ENCODE measurements at regions not wholly inside any gene's neighbourhood (a gene's known extent, or its start where the extent isn't known, plus 50 kb on each side); places are given as distances from the start of the nearest gene placed in this dataset.

DNA sequence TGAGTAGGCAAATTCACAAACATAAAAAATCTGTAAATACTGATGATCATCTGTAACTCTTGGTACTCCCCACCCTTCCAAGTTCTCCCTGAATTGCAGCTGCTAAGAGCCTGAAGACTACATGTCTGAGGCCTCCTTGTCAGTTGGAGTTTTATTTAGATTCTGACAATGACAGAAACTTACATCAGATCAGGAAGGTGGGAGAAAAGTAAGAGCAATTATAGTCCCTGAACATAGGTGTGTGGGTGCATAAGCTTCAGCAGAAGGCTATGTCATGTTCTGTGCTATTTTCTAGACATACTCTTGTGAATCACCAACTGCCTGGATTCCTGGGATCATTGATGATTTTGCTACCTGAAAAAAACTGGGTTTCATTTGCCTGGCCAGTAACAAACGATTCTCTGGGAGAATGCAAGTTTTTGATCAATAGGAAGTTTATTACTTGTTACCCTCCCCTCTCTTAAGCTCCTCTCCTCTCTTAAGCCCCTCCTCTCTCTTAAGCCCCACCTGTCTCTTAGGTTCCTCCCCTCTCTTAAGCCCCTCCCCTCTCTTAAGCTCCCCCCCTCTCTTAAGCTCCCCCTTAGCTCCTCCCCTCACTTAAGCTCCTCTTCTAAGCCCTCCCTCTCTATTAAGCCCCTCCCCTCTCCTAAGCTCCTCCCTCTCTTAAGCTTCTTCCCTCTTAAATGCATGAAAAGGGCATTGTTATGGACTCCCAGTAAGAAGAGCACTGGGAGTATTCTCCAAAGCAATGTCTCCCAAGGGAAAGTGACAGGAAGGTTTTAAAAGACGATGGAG is 1183.4 kb upstream of the AUTS2 start:
- DNase-seq: no peak

DNA sequence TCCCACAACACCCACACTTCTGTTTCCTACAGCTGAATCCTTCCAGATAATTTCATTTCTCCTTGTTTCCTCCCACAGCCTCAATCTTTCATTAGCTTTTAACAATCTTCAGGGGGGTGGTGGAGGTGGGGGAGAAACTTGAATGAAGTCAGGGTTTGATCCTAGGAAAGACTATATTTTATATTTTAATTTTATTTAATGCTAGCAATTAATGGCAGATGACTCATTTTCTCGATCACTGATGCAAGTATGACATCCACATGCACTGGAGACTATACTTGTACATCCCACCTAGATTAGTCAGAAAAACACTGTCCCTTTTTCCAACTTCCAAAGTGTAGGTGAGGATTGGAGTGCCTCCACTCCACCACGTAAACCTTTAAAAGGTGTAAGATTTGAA is 1181.3 kb upstream of the AUTS2 start:
- DNase-seq: no peak

DNA sequence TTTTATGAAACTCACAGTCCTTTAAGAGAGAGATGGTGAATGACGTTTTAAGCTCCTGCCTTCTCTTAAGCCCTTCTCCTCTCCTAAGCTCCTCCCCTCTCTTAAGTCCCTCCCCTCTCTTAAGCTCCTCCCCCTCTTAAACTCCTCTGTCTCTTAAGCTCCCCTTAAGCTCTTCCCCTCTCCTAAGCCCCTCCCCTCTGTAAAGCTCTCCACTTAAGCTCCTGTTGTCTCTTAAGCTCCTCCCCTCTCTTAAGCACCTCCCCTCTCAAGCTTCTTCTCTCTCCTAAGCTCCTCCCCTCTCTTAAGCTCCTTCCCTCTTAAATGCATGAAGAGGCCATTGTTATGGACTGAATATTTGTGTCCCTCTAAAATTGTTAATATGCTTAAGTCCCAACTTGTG is 1180.6 kb upstream of the AUTS2 start:
- DNase-seq: no peak

- no peak for DNase-seq
Measured at GRCh38 chr7:68420342-68421192, 1177.7 kb upstream of the AUTS2 start.

- DNase-seq: no peak
Measured at GRCh38 chr7:68421712-68422111, 1176.6 kb upstream of the AUTS2 start.

GRCh38 chr7:68422281-68422680 is 1176.0 kb upstream of the AUTS2 start:
- DNase-seq: no peak

- DNase-seq: no peak
Measured at GRCh38 chr7:68423356-68423755, 1174.9 kb upstream of the AUTS2 start.

DNA sequence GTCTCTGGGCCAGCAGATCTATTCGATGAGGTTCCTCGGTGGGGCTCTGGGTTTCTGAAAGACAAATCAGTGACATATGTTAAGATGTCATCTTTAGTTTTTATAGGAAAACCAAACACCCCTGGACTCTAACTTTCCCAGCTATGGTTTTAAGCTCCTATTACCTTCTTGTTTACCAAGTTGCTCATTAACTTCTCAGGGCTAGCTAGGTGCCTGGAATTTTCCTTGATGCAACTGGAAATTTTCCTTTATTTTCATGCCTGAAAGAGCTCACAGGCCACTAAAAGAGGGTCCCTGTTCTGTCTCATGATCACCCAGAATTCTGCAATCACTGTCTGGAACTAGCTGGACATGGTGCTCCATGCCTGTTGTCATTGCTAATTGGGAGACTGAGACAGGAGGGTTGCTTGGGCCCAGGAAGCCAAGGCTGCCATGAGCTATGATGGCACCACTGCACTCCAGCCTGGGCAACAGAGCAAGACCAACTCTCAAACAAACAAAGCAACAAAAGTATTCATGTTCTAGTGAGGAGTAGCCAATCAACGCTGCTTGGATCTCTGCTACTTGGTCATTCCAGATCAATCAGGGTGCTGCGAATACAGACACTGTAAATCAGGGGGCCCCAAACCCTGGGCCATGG is 1173.5 kb upstream of the AUTS2 start:
- no peak for DNase-seq

DNA sequence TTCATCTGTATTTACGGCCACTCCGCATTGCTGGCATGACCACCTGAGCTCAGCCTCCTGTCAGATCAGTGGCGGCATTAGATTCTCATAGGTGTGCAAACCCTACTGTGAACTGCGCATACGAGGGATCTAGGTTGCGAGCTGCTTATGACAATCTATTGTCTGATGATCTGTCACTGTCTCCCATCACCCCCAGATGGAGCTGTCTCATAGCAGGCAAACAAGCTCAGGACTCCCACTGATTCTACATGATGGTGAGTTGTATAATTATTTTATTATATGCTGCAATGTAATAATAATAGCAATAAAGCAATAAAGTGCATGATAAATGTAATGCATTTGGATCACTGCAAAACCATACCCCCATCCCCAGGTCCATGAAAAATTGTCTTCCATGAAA is 1172.9 kb upstream of the AUTS2 start:
- DNase-seq: no peak

DNA sequence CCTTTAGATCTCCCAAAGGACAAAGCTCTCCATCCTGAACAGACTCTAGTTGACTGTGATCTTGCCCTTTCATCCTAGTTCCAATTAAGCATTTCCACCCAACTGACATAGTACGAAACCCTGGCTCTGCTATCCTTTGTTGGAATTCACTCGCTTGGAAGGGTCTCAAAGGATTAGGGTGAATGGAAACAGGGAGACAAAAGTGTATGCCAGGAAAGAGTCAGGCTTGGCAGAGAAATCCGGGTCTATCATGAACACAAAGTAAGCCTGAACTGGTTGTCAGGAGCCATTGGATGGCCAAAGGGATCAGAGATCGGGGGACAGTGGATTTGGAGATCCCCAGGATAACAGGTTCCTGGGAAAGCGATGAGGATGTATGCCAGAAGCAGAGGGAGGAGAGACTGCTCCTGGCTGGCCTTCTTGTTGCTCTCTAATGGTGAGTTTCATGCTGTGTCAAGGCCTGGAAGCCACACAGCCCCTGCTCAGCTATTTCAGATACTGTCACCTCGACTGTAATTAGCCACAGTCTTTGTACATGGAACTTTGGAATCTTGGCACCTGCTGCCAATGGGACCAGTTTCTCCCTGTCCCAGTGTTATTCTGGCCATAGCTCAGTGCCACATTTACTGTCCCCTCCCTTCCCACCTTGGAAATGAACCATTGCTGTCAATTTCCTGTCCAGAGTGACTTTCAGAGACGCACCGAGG is 1168.7 kb upstream of the AUTS2 start:
- DNase-seq: no peak

DNA sequence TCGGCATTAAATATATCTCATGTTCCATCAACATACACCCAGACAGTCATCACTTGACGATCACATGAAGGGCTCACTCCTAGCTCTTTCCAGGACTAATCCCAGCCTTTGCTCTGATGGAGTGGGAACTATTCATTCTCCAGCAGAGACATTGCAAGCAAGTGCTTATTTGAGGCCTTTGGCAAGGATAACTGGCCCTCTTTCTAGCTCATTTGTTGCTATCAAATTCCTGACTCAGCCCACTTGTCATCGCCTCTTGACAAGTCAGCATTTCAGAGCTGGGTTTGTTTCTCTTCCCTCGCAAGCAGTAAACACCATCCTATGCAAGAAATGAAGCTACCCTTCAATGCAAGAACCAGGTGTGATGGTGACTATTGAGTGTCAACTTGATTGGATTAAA is 1165.7 kb upstream of the AUTS2 start:
- DNase-seq: no peak

DNA sequence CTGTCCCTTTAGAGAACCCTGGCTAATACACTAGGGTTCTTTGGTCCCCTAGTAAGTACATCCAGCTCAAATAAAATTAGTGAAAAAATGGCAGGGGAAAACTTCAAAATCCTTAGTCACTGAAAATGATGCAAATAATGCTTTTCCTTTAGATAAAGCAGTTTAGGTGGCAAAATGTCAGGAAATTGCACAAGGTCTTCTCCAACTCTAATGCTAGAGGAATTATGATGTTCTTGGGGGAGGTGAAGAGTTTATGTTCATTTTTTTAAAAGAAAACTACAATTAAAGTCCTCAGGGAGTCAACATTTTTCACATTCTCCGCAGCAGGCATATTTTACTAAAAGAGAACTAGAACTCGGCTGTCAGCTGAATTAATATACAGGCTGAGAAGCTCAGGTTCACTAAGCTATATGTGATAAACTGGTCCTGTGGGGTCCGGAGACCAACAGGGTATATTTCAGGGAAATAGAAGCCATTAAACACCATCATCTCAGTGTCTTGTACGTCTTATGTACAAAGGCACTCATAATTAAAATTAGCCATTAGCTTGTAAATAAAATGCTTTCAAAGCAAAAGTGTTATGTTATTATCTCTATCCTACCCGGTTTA is 1164.7 kb upstream of the AUTS2 start:
- no peak for DNase-seq

GRCh38 chr7:68434857-68435256 is 1163.4 kb upstream of the AUTS2 start:
- DNase-seq: no peak

DNA sequence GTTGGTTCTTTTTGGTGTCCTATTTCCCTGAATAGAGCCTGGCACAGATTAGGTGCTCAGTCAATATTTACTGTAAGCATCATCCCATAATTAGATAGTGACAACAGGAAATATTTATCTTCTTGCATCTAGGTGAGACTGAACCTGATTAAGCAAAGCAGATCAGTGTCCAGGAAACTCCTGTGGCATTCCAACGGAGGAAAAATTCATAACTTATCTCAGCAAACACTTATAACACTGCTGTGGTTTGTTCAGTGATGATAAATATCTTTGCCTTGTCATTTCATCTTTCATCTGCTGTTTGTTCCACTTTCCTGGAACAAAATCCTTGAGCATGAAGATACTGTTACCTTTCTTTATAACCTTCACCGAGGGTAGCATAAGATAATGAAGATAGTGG is 1160.3 kb upstream of the AUTS2 start:
- DNase-seq: no peak

GRCh38 chr7:68438811-68439210 is 1159.5 kb upstream of the AUTS2 start:
- DNase-seq: no peak

DNA sequence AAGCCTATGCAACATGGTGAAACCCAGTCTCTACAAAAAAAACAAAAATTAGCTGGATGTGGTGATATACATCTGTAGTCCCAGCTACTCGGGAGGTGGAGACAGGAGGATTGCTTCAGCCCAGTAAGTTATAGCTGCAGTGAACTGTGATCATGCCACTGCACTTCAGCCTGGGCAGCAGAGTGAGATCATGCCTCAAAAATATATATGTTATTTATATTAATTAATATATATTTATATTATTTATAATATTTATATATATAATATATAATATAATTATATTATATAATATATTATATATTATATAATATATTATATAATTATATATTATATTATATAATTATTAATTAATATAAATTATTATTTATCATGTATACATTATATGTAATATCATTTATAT is 1158.4 kb upstream of the AUTS2 start:
- no peak for DNase-seq

- no peak for DNase-seq
Measured at GRCh38 chr7:68440866-68441265, 1157.4 kb upstream of the AUTS2 start.

DNA sequence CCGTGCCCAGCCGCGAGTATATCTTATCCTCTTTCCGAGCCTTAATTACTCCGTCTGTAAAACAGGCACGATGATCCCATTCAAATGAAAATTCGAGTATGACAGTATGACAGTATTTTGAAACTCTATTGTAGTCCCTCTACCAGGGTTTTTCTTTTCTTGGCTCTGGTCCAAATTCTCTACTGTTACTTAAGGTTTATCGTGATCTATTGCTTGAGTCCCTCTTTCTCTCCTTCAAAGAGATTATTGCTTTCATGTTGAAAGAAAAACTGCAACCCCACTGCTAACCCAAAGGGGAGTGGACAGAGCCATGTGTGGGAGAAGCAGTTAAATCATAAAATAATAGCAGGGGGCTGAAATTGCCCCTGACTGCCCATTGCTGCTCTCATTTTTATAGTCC is 1156.6 kb upstream of the AUTS2 start:
- no peak for DNase-seq

DNA sequence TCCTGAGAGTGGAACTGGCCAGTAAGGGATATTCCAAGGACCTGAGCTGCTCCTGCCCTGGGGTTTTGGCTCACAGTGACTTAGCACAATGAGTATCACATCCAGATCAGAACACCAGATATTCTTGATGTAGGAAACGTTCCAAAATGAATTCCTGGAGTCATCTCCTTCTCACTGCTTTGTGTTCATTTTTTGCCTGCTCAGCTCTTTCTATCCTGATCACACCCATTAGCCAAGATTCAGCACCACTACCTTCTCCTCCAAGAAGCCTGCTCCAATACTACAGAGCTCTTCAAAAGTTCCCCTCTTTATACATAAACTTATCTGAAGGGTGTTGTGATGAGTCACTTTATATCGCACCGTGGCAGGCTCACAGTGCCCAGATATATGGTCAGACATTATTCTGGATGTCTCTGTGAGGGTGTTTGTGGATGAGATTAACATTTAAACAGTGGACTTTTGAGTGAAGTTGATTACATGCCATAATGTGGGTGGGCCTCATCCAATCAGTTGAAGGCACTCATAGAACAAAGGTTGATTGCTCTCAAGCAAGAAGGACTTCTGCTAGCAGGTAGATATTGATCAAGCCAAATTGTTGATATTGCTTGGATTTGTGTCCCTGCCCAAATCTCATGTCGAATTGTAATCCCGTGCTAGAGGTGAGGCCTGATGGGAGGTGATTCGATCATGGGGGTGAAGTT is 1155.2 kb upstream of the AUTS2 start:
- no peak for DNase-seq

DNA sequence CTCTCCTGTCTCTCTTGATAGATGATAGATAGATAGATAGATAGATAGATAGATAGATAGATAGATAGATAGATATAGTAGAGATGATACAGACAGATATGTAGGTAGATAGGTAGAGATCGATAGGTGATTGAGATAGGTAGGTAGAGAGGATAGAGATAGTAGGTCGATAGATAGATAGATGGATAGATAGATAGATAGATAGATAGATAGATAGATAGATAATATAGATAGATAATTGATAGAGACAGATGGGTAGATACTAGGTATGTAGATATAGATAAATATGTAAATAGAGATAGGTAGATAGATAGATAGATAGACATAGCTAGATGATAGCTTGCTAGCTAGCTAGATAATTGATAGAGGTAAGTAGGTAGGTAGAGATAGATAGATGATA is 1154.2 kb upstream of the AUTS2 start:
- no peak for DNase-seq

GRCh38 chr7:68444956-68445355 is 1153.3 kb upstream of the AUTS2 start:
- DNase-seq: no peak

DNA sequence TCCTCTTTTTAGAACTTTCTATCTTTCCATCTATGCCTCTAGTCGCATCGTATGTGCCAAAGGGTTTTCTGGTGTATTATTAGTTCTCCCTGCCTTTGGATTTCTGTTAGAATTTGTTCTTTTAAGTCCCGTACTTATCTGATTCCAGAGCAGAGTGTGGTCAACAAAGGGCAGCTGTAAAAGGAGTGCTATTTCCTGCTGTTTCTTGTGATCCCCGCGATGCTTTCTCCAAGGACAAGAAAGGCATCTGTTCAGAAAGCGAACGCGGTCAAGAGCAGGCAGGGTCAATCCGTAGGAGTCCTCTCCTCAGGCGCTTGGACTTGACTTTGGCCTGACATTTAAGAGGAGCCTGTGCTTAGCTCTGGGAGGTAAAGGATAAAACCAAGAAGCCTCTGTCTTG is 1152.1 kb upstream of the AUTS2 start:
- DNase-seq: no peak

All from CD4-positive, alpha-beta T cell treated with Interleukin-17A for 1 hour (primary cell).